ENCODE measurements at regions not wholly inside any gene's neighbourhood (a gene's known extent, or its start where the extent isn't known, plus 50 kb on each side); places are given as distances from the start of the nearest gene placed in this dataset. TPM values are rescaled to one million over a fixed set of nuclear protein-coding genes. Genes with fewer than 3 reads are reported as not detected.

Small RNA genes lying in the stretch of these regions (small RNA-seq; reads per million reads assigned to genes)
- gene RF00322 (ENCODE audit: insufficient read depth), result not detected
- not detected for gene RNU6-1075P (ENCODE audit: insufficient read depth)

Measured in mesendoderm (in vitro differentiated cells).